Activated CD4-positive, alpha-beta T cell treated with anti-CD3 and anti-CD28 coated beads, Interleukin-2, amount 10 ng/mL, durations not matched to agents 24 days and 14 days (primary cell): ENCODE measurements at regions not wholly inside any gene's neighbourhood (a gene's known extent, or its start where the extent isn't known, plus 50 kb on each side); places are given as distances from the start of the nearest gene placed in this dataset.
"Not testable (repeated sequence)": the region's sequence is repeated elsewhere in the genome, so short reads cannot be mapped to it uniquely, and the experiment has no call there.

ENCODE experiments used
- DNase-seq: peaks from one replicate; pipeline ENCODE4 v3.0.0; 2022
- H3K27ac Mint-ChIP-seq: one replicate; pipeline ENCODE4 v1.8.0; 2022; ENCODE audit warnings: mild to moderate bottlenecking, mixed read lengths
- H3K27me3 Mint-ChIP-seq: one replicate; pipeline ENCODE4 v1.8.0; 2022; ENCODE audit warnings: mixed read lengths
- H3K36me3 Mint-ChIP-seq: one replicate; pipeline ENCODE4 v1.8.0; 2022; ENCODE audit warnings: low read depth, mild to moderate bottlenecking, mixed read lengths
- H3K4me1 Mint-ChIP-seq: one replicate; pipeline ENCODE4 v1.8.0; 2021; ENCODE audit warnings: mixed read lengths
- H3K4me3 Mint-ChIP-seq: one replicate; pipeline ENCODE4 v1.8.0; 2022; ENCODE audit warnings: mild to moderate bottlenecking, moderate library complexity, mixed read lengths
- H3K9me3 Mint-ChIP-seq: one replicate; pipeline ENCODE4 v1.8.0; 2021; ENCODE audit warnings: mixed read lengths
- intact Hi-C: fragments of 100-400 bp; cut with micrococcal nuclease; formaldehyde crosslinking; loops from one replicate; pipeline ENCODE4 v1.15.1; 2023

DNA sequence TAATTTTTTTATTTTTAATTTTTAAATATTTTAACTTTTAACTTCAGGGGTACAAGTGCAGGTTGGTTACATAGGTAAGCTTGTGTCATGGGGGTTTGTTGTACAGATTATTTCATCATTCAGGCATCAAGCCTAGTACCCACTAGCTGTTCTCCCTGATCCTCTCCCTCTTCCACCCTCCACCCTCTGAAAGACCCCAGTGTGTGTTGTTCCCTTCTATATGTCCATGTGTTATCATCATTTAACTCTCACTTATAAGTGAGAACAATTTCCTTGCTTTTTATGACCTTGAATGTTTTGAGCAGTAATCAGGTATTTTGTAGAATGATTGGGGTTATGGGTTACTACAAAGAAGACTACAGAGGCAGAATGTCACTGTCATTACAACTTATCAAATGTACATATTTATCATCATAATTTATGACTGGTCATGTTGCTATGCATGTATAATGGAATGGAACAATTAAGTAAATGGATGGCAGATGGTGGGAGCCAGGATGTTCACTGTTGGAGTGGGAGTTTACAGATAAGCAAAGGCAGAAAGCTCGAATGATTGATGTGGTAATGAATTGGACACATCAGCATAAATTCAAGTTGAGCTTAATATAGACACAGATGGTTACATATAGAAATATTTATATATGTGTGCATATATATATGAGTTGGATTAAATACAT, 563.8 kb upstream of the ROBO1 start:
- Mint-ChIP-seq H3K4me1 (no peaks in the 10 kb centered on the region), H3K27me3 (no peaks in the 10 kb centered on the region), H3K4me3 (no peak overlapping the region), H3K36me3 (no peaks in the 10 kb centered on the region), H3K9me3 (peaks cover 4% of the 10 kb centered on the region), H3K27ac (no peak overlapping the region)
- DNase-seq: no peak
- intact Hi-C loops: no loop called here

DNA sequence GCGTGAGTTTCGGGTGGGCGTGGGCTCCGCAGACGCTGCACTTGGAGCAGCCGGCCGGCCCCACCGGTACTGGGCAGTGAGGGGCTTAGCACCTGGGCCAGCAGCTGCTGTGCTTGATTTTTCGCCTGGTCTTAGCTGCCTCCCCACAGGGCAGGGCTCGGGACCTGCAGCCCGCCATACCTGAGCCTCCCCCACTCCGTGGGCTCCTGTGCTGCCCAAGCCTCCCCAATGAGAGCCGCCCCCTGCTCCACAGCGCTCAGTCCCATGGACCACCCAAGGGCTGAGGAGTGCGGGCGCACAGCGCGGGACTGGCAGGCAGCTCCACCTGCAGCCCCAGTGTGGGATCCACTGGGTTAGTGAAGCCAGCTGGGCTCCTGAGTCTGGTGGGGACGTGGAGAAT, 546.7 kb upstream of the ROBO1 start:
- H3K4me3 Mint-ChIP-seq, H3K9me3 Mint-ChIP-seq, H3K36me3 Mint-ChIP-seq: not testable (repeated sequence)

GRCh38 chr3:80308637-80309036, 540.8 kb upstream of the ROBO1 start:
- intact Hi-C loops: no loop called here
- DNase-seq: no peak
- Mint-ChIP-seq H3K9me3 (peaks cover 5% of the 10 kb centered on the region), H3K27me3 (no peaks in the 10 kb centered on the region), H3K36me3 (no peaks in the 10 kb centered on the region), H3K27ac (no peak overlapping the region), H3K4me1 (no peaks in the 10 kb centered on the region), H3K4me3 (no peak overlapping the region)

More for the DNA sequence above, 546.7 kb upstream of the ROBO1 start:
- intact Hi-C loops, H3K4me1 Mint-ChIP-seq, DNase-seq, H3K27ac Mint-ChIP-seq, H3K27me3 Mint-ChIP-seq: not testable (repeated sequence)

DNA sequence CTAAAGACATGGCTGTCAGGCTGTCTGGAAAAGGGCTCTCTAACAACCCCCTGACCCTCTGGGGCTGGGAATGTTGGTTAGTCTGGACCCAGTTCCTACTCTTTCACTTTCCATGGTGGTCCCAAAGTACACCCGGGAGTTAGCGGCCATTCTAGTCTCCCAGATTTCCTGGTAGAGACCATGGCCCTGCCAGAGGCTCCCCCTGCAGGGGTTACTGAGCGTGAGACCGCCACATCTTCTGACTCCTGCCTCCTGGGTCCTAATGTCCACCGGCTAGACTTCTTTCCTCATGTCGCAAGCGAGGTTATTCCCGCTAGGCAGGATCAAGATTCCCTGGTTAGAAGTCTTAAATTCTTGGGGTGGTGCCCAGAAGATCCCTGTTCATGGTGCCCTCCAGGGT, 540.0 kb upstream of the ROBO1 start:
- H3K9me3 Mint-ChIP-seq: peaks cover 5% of the 10 kb centered on the region
- no peaks in the 10 kb centered on the region for H3K27me3 Mint-ChIP-seq
- no peaks in the 10 kb centered on the region for H3K4me1 Mint-ChIP-seq
- no peaks in the 10 kb centered on the region for H3K36me3 Mint-ChIP-seq
- intact Hi-C loops: no loop called here
- no peak overlapping the region for H3K4me3 Mint-ChIP-seq
- no peak overlapping the region for H3K27ac Mint-ChIP-seq
- no peak for DNase-seq

DNA sequence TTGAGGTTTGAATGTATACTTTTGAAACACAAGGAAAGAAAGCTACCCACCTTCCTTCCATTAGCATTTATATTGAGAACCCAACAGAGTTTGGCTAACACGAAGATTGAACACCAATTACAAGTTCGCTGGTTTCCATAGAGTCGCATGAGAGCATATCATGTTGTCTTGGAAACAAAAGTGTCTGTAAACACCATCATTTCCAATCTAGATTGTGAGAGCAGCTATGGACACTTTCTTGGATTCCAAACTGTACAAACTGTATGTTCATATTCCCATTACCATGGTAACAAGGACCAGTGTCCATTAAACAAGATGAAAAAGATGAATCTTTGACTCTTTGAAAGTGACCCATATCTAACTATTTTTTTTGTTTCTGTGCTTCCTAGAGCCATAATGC, 529.9 kb upstream of the ROBO1 start:
- no peaks in the 10 kb centered on the region for H3K4me1 Mint-ChIP-seq
- no peaks in the 10 kb centered on the region for H3K27me3 Mint-ChIP-seq
- intact Hi-C loops: no loop called here
- H3K27ac Mint-ChIP-seq: no peak overlapping the region
- H3K9me3 Mint-ChIP-seq: peaks cover 6% of the 10 kb centered on the region
- no peak for DNase-seq
- H3K36me3 Mint-ChIP-seq: no peaks in the 10 kb centered on the region
- H3K4me3 Mint-ChIP-seq: no peak overlapping the region

DNA sequence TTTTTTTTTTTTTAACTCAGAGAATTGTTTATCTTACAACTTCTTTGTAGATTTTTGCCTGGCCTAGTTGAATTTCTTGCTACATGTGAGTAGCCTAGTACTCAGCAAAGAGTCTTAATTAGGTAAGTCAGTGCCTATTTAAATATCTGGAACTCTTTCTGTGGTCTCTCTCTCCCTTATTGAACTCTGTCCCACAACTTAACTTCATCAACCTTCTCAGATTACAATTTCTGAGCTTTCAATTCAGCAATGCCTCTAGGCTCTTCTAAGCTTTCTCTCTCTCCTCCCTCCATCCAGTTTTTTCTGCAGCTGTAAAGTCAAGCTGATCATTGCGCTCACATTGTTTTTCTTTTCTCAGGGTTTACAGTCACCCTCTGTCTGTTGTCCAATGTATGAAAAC, 517.6 kb upstream of the ROBO1 start:
- H3K36me3 Mint-ChIP-seq: no peaks in the 10 kb centered on the region
- intact Hi-C loops: no loop called here
- no peaks in the 10 kb centered on the region for H3K9me3 Mint-ChIP-seq
- H3K4me1 Mint-ChIP-seq: no peaks in the 10 kb centered on the region
- H3K27me3 Mint-ChIP-seq: no peaks in the 10 kb centered on the region
- no peak overlapping the region for H3K4me3 Mint-ChIP-seq
- DNase-seq: no peak
- H3K27ac Mint-ChIP-seq: no peak overlapping the region

DNA sequence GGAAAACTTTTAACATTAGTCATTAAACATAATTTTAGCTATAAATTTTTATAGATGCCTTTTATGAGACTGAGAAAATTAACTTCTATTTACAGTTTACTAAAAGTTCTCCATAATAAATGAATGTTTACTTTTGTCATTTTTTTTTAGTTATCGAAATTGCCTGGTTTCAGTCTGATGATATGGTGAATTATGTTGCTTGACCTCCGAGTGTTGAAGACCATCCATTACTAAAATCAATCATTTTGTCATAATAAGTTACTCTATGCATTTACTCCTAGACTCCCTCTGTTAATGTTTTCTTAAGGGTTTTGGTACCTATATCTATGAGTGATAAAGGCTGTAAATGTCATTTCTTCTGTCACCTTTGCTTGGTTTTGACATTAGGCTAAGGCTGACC, 516.0 kb upstream of the ROBO1 start:
- no peaks in the 10 kb centered on the region for H3K9me3 Mint-ChIP-seq
- DNase-seq: no peak
- H3K4me3 Mint-ChIP-seq: no peak overlapping the region
- H3K27me3 Mint-ChIP-seq: no peaks in the 10 kb centered on the region
- no peaks in the 10 kb centered on the region for H3K4me1 Mint-ChIP-seq
- no peaks in the 10 kb centered on the region for H3K36me3 Mint-ChIP-seq
- intact Hi-C loops: no loop called here
- no peak overlapping the region for H3K27ac Mint-ChIP-seq

GRCh38 chr3:80278056-80278455, 510.3 kb upstream of the ROBO1 start:
- no peaks in the 10 kb centered on the region for H3K27me3 Mint-ChIP-seq
- no peaks in the 10 kb centered on the region for H3K4me1 Mint-ChIP-seq
- no peaks in the 10 kb centered on the region for H3K36me3 Mint-ChIP-seq
- no peak for DNase-seq
- H3K4me3 Mint-ChIP-seq: no peak overlapping the region
- H3K9me3 Mint-ChIP-seq: no peaks in the 10 kb centered on the region
- intact Hi-C loops: no loop called here
- H3K27ac Mint-ChIP-seq: no peak overlapping the region

GRCh38 chr3:80275120-80275519, 507.3 kb upstream of the ROBO1 start:
- H3K9me3 Mint-ChIP-seq: peaks cover 3% of the 10 kb centered on the region
- H3K36me3 Mint-ChIP-seq: no peaks in the 10 kb centered on the region
- H3K27ac Mint-ChIP-seq: no peak overlapping the region
- intact Hi-C loops: no loop called here
- H3K4me3 Mint-ChIP-seq: no peak overlapping the region
- H3K27me3 Mint-ChIP-seq: no peaks in the 10 kb centered on the region
- DNase-seq: no peak
- H3K4me1 Mint-ChIP-seq: no peaks in the 10 kb centered on the region

- Mint-ChIP-seq H3K27me3 (no peaks in the 10 kb centered on the region), H3K27ac (no peak overlapping the region), H3K9me3 (peaks cover 8% of the 10 kb centered on the region), H3K36me3 (no peaks in the 10 kb centered on the region), H3K4me1 (no peaks in the 10 kb centered on the region), H3K4me3 (no peak overlapping the region)
- DNase-seq: no peak
- intact Hi-C loops: no loop called here
Observed at GRCh38 chr3:80263260-80263659, 495.5 kb upstream of the ROBO1 start.

DNA sequence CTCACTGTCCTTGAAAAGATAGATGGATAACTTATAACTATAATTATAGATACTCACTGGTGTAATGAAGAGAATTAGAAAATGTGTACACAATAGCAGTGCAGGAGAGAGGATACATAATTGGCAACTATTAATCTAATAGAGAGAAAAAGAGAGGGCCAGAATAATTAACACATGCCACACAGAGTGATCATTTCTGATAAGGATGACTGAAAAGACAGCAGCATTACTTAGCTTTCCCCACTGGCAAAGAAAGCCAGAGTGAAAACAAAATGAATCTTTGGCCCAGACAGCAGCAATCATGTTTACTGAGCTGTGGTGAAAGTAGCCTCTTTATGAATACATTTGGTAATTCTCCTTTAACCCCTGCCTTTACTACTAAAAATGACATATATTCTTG, 493.3 kb upstream of the ROBO1 start:
- Mint-ChIP-seq H3K36me3 (no peaks in the 10 kb centered on the region), H3K4me1 (no peaks in the 10 kb centered on the region), H3K9me3 (peaks cover 4% of the 10 kb centered on the region), H3K27ac (no peak overlapping the region), H3K4me3 (no peak overlapping the region), H3K27me3 (no peaks in the 10 kb centered on the region)
- intact Hi-C loops: no loop called here
- no peak for DNase-seq

- H3K36me3 Mint-ChIP-seq: no peaks in the 10 kb centered on the region
- H3K9me3 Mint-ChIP-seq: peaks cover 2% of the 10 kb centered on the region
- no peaks in the 10 kb centered on the region for H3K27me3 Mint-ChIP-seq
- H3K4me1 Mint-ChIP-seq: no peaks in the 10 kb centered on the region
- H3K4me3 Mint-ChIP-seq: no peak overlapping the region
- intact Hi-C loops: no loop called here
- no peak for DNase-seq
- H3K27ac Mint-ChIP-seq: no peak overlapping the region
Observed at GRCh38 chr3:80259736-80260135, 491.9 kb upstream of the ROBO1 start.

GRCh38 chr3:80252113-80252512, 484.3 kb upstream of the ROBO1 start:
- intact Hi-C loops: no loop called here
- Mint-ChIP-seq H3K4me1 (no peaks in the 10 kb centered on the region), H3K36me3 (no peaks in the 10 kb centered on the region)

GRCh38 chr3:80247766-80248165, 480.0 kb upstream of the ROBO1 start:
- H3K4me3 Mint-ChIP-seq: no peak overlapping the region
- no peak overlapping the region for H3K27ac Mint-ChIP-seq
- H3K9me3 Mint-ChIP-seq: peaks cover 7% of the 10 kb centered on the region
- no peaks in the 10 kb centered on the region for H3K27me3 Mint-ChIP-seq
- intact Hi-C loops: no loop called here
- H3K4me1 Mint-ChIP-seq: no peaks in the 10 kb centered on the region
- no peak for DNase-seq
- no peaks in the 10 kb centered on the region for H3K36me3 Mint-ChIP-seq

More at GRCh38 chr3:80252113-80252512, 484.3 kb upstream of the ROBO1 start:
- Mint-ChIP-seq H3K9me3 (peaks cover 7% of the 10 kb centered on the region), H3K4me3 (no peak overlapping the region), H3K27me3 (no peaks in the 10 kb centered on the region), H3K27ac (no peak overlapping the region)
- DNase-seq: no peak

- no peaks in the 10 kb centered on the region for H3K36me3 Mint-ChIP-seq
- H3K4me3 Mint-ChIP-seq: no peak overlapping the region
- H3K4me1 Mint-ChIP-seq: no peaks in the 10 kb centered on the region
- no peaks in the 10 kb centered on the region for H3K27me3 Mint-ChIP-seq
- intact Hi-C loops: no loop called here
- DNase-seq: no peak
- H3K27ac Mint-ChIP-seq: no peak overlapping the region
- peaks cover 7% of the 10 kb centered on the region for H3K9me3 Mint-ChIP-seq
Observed at GRCh38 chr3:80244390-80244789, 476.6 kb upstream of the ROBO1 start.
